HL-60 (cell line): ENCODE measurements at regions not wholly inside any gene's neighbourhood (a gene's known extent, or its start where the extent isn't known, plus 50 kb on each side); places are given as distances from the start of the nearest gene placed in this dataset.

Experiments used
- CTCF ChIP-seq: IDR thresholded peaks from one replicate; pipeline ENCODE4 v1.5.1; 2011; ENCODE audit warnings: low read length, control low read depth, inconsistent platforms; ENCODE audit not compliant: insufficient read depth
- GABPA ChIP-seq: IDR thresholded peaks from 2 replicates; pipeline ENCODE4 v1.6.1; 2012; ENCODE audit warnings: low read depth
- POLR2AphosphoS5 ChIP-seq: IDR thresholded peaks from 2 replicates; pipeline ENCODE4 v1.6.1; 2012; ENCODE audit warnings: low read depth
- SPI1 ChIP-seq: IDR thresholded peaks from 2 replicates; pipeline ENCODE4 v1.6.1; 2012; ENCODE audit warnings: low read depth, mild to moderate bottlenecking, borderline replicate concordance
- TF ChIP-seq, protein P1 (sequence below): IDR thresholded peaks from 2 replicates; pipeline ENCODE4 v1.6.1; 2012; ENCODE audit warnings: low read depth; ENCODE audit not compliant: insufficient replicate concordance

- TF ChIP-seq CTCF (no peak), POLR2AphosphoS5 (no peak), SPI1 (no peak), GABPA (no peak)
- TF ChIP-seq, protein P1, sequence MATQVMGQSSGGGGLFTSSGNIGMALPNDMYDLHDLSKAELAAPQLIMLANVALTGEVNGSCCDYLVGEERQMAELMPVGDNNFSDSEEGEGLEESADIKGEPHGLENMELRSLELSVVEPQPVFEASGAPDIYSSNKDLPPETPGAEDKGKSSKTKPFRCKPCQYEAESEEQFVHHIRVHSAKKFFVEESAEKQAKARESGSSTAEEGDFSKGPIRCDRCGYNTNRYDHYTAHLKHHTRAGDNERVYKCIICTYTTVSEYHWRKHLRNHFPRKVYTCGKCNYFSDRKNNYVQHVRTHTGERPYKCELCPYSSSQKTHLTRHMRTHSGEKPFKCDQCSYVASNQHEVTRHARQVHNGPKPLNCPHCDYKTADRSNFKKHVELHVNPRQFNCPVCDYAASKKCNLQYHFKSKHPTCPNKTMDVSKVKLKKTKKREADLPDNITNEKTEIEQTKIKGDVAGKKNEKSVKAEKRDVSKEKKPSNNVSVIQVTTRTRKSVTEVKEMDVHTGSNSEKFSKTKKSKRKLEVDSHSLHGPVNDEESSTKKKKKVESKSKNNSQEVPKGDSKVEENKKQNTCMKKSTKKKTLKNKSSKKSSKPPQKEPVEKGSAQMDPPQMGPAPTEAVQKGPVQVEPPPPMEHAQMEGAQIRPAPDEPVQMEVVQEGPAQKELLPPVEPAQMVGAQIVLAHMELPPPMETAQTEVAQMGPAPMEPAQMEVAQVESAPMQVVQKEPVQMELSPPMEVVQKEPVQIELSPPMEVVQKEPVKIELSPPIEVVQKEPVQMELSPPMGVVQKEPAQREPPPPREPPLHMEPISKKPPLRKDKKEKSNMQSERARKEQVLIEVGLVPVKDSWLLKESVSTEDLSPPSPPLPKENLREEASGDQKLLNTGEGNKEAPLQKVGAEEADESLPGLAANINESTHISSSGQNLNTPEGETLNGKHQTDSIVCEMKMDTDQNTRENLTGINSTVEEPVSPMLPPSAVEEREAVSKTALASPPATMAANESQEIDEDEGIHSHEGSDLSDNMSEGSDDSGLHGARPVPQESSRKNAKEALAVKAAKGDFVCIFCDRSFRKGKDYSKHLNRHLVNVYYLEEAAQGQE = no peak
Observed at GRCh38 chr14:41062826-41063225, 543.9 kb upstream of the LRFN5 start.
